ENCODE measurements at regions not wholly inside any gene's neighbourhood (a gene's known extent, or its start where the extent isn't known, plus 50 kb on each side); places are given as distances from the start of the nearest gene placed in this dataset.

DNA sequence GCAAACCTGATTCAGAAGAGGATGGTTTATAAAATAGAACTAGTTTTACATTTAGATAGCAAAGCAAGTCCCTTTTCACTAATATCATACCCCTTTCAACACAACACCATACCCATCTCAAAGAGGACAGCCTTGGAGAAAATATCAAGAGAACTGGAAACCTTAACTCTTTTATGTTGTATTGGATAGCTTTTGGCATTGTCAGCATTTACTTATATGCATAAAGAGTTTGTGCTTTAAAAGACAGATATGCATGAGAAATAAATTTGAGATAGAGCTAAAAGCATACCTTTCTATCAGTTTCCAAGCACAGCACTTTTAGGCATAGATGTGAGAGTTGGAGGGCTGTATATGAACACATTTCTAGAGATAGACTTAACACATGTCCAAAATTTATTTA, 799.3 kb upstream of the ACO1 start:
- TF ChIP-seq POLR2A (IDR thresholded peaks at IDR 0.05) = no peak
- no peak for TF ChIP-seq CTCF (IDR thresholded peaks at IDR 0.05)

All from lower leg skin (tissue), 3 donors.